Lower lobe of right lung (tissue), 2 donors: ENCODE measurements at regions not wholly inside any gene's neighbourhood (a gene's known extent, or its start where the extent isn't known, plus 50 kb on each side); places are given as distances from the start of the nearest gene placed in this dataset.

Experiments used
- ATAC-seq, 2 donors: fragments of 200-7000 bp; cut with Tn5 transposase; one replicate each; pipeline ENCODE4 v1.9.1; 2020 to 2022; ENCODE audit warnings: mild to moderate bottlenecking in 2 of 2, moderate library complexity in 2 of 2
- DNase-seq: peaks from one replicate; pipeline ENCODE4 v3.0.0-alpha.2; 2020
- H3K27ac ChIP-seq: fragments of 200-600 bp; one replicate; pipeline ENCODE4 v1.8.0; 2022
- H3K27me3 ChIP-seq: fragments of 200-600 bp; one replicate; pipeline ENCODE4 v1.8.0; 2022; ENCODE audit warnings: low read depth
- H3K36me3 ChIP-seq: fragments of 200-600 bp; one replicate; pipeline ENCODE4 v1.8.0; 2022; ENCODE audit warnings: mild to moderate bottlenecking
- H3K4me1 ChIP-seq: fragments of 200-600 bp; one replicate; pipeline ENCODE4 v1.8.0; 2022
- H3K4me3 ChIP-seq: fragments of 200-600 bp; one replicate; pipeline ENCODE4 v1.8.0; 2022; ENCODE audit warnings: mild to moderate bottlenecking
- H3K9me3 ChIP-seq: fragments of 200-600 bp; one replicate; pipeline ENCODE4 v1.8.0; 2022
- CTCF ChIP-seq: fragments of 200-600 bp; IDR thresholded peaks from one replicate; pipeline ENCODE4 v1.8.0; 2022; ENCODE audit warnings: antibody characterized with exemption, mild to moderate bottlenecking
- intact Hi-C: fragments of 100-400 bp; cut with DNase I; formaldehyde crosslinking; loops from one replicate; pipeline ENCODE4 v1.11.0; 2022
- donor health status: DM: no; HTN: yes; CAD: no; lungs with severe emphysema.

GRCh38 chr4:30901461-30902451 is 181.6 kb downstream of the PCDH7 start:
- H3K4me3 ChIP-seq = no peak overlapping the region
- H3K36me3 ChIP-seq = no peaks in the 10 kb centered on the region
- H3K27me3 ChIP-seq = no peaks in the 10 kb centered on the region
- H3K9me3 ChIP-seq = no peaks in the 10 kb centered on the region
- no peak for TF ChIP-seq CTCF
- no peak for ATAC-seq
- no peak for DNase-seq
- no peak overlapping the region for H3K27ac ChIP-seq
- H3K4me1 ChIP-seq = no peaks in the 10 kb centered on the region
- intact Hi-C loops = no loop called here

- Histone ChIP-seq H3K27ac (no peak overlapping the region), H3K27me3 (no peaks in the 10 kb centered on the region), H3K9me3 (no peaks in the 10 kb centered on the region), H3K4me3 (no peak overlapping the region), H3K36me3 (no peaks in the 10 kb centered on the region), H3K4me1 (no peaks in the 10 kb centered on the region)
- TF ChIP-seq CTCF = no peak
- DNase-seq (no peak), ATAC-seq (no peak)
- intact Hi-C loops = no loop called here
Observed at GRCh38 chr4:30903502-30904214, 183.5 kb downstream of the PCDH7 start.

GRCh38 chr4:30904215-30904555 is 184.0 kb downstream of the PCDH7 start:
- intact Hi-C loops = no loop called here
- no peak for TF ChIP-seq CTCF
- Histone ChIP-seq H3K36me3 (no peaks in the 10 kb centered on the region), H3K9me3 (no peaks in the 10 kb centered on the region), H3K27ac (no peak overlapping the region), H3K27me3 (no peaks in the 10 kb centered on the region), H3K4me1 (no peaks in the 10 kb centered on the region), H3K4me3 (no peak overlapping the region)
- DNase-seq = no peak
- ATAC-seq = no peak

GRCh38 chr4:30904588-30904987 is 184.4 kb downstream of the PCDH7 start:
- no peaks in the 10 kb centered on the region for H3K27me3 ChIP-seq
- DNase-seq (no peak), ATAC-seq (no peak)
- intact Hi-C loops = no loop called here
- no peaks in the 10 kb centered on the region for H3K4me1 ChIP-seq
- no peak overlapping the region for H3K27ac ChIP-seq
- H3K4me3 ChIP-seq = no peak overlapping the region
- no peaks in the 10 kb centered on the region for H3K36me3 ChIP-seq
- TF ChIP-seq CTCF = no peak
- no peaks in the 10 kb centered on the region for H3K9me3 ChIP-seq

GRCh38 chr4:30912098-30912714 is 192.0 kb downstream of the PCDH7 start:
- H3K4me3 ChIP-seq = no peak overlapping the region
- no peaks in the 10 kb centered on the region for H3K9me3 ChIP-seq
- H3K4me1 ChIP-seq = no peaks in the 10 kb centered on the region
- ATAC-seq (no peak), DNase-seq (no peak)
- H3K27me3 ChIP-seq = no peaks in the 10 kb centered on the region
- no peak overlapping the region for H3K27ac ChIP-seq
- intact Hi-C loops = no loop called here
- no peak for TF ChIP-seq CTCF
- no peaks in the 10 kb centered on the region for H3K36me3 ChIP-seq
